ENCODE measurements at regions not wholly inside any gene's neighbourhood (a gene's known extent, or its start where the extent isn't known, plus 50 kb on each side); places are given as distances from the start of the nearest gene placed in this dataset.

DNA sequence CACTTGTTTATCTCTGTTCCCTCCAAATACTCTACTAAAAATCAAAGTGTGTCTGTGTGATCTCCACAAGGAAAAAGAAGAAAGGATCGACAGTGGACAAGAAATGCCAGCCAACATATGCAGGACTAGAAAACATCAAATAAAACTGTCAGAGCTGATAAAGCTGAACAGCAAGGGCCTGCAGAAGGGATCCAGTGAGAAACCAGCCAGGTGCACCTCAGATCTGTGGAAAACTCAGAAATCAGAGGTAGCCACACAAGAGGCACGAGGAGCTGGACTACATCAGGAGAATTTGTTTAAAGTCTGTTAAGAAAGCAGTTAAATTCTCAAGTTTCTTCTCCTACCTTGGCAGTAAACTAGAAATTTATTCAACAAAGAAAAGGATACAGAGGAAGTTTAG, 135.2 kb downstream of the SUCLG1 start:
- Histone ChIP-seq H3K4me3 (replicated peaks; ENCODE audit: low read depth, low read length) (no peak overlapping the region), H3K36me3 (ENCODE audit: control insufficient read depth, insufficient read depth, low read length) (no peaks in the 10 kb centered on the region), H3K27me3 (replicated peaks; ENCODE audit: control insufficient read depth, insufficient read depth, low read length) (no peaks in the 10 kb centered on the region)
- TF ChIP-seq, protein P1, sequence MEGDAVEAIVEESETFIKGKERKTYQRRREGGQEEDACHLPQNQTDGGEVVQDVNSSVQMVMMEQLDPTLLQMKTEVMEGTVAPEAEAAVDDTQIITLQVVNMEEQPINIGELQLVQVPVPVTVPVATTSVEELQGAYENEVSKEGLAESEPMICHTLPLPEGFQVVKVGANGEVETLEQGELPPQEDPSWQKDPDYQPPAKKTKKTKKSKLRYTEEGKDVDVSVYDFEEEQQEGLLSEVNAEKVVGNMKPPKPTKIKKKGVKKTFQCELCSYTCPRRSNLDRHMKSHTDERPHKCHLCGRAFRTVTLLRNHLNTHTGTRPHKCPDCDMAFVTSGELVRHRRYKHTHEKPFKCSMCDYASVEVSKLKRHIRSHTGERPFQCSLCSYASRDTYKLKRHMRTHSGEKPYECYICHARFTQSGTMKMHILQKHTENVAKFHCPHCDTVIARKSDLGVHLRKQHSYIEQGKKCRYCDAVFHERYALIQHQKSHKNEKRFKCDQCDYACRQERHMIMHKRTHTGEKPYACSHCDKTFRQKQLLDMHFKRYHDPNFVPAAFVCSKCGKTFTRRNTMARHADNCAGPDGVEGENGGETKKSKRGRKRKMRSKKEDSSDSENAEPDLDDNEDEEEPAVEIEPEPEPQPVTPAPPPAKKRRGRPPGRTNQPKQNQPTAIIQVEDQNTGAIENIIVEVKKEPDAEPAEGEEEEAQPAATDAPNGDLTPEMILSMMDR (IDR thresholded peaks at IDR 0.05; ENCODE audit: insufficient read depth, low read length, poor library complexity, severe bottlenecking): no peak
- DNase-seq (ENCODE audit: extremely low read depth, insufficient read length): no peak

GRCh38 chr2:84320940-84321339, 138.1 kb downstream of the SUCLG1 start:
- H3K27me3 ChIP-seq (replicated peaks; ENCODE audit: control insufficient read depth, insufficient read depth, low read length): no peaks in the 10 kb centered on the region
- TF ChIP-seq, protein P1 (IDR thresholded peaks at IDR 0.05; ENCODE audit: insufficient read depth, low read length, poor library complexity, severe bottlenecking): no peak
- no peak overlapping the region for H3K4me3 ChIP-seq (replicated peaks; ENCODE audit: low read depth, low read length)
- no peak for DNase-seq (ENCODE audit: extremely low read depth, insufficient read length)
- no peaks in the 10 kb centered on the region for H3K36me3 ChIP-seq (ENCODE audit: control insufficient read depth, insufficient read depth, low read length)

DNA sequence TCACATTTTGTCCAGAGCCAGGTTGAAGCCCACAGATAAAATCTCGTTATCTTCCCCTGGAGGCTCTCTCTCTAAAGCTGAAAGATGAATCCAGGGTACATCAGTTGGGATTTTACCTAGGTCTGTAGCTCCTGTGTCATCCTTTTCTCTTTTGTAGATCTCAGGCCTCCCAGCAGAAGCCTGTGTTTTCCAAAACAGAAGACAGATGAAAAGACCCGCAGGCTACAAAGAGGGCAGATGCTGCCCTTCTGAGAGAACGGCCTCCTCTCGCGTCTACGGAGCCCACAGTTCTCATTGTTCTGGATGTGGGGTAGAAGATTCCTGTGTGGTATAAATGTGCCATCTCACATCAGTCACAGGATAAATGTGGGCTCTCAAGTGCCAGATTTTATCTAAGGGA, 139.5 kb downstream of the SUCLG1 start:
- no peak for DNase-seq (ENCODE audit: extremely low read depth, insufficient read length)
- Histone ChIP-seq H3K4me3 (replicated peaks; ENCODE audit: low read depth, low read length) (no peak overlapping the region), H3K27me3 (replicated peaks; ENCODE audit: control insufficient read depth, insufficient read depth, low read length) (no peaks in the 10 kb centered on the region), H3K36me3 (ENCODE audit: control insufficient read depth, insufficient read depth, low read length) (no peaks in the 10 kb centered on the region)
- TF ChIP-seq, protein P1 (IDR thresholded peaks at IDR 0.05; ENCODE audit: insufficient read depth, low read length, poor library complexity, severe bottlenecking): no peak

GRCh38 chr2:84317135-84317534, 141.9 kb downstream of the SUCLG1 start:
- Histone ChIP-seq H3K27me3 (replicated peaks; ENCODE audit: control insufficient read depth, insufficient read depth, low read length) (no peaks in the 10 kb centered on the region), H3K36me3 (ENCODE audit: control insufficient read depth, insufficient read depth, low read length) (no peaks in the 10 kb centered on the region), H3K4me3 (replicated peaks; ENCODE audit: low read depth, low read length) (no peak overlapping the region)
- TF ChIP-seq, protein P1 (IDR thresholded peaks at IDR 0.05; ENCODE audit: insufficient read depth, low read length, poor library complexity, severe bottlenecking): no peak
- DNase-seq (ENCODE audit: extremely low read depth, insufficient read length): no peak

DNA sequence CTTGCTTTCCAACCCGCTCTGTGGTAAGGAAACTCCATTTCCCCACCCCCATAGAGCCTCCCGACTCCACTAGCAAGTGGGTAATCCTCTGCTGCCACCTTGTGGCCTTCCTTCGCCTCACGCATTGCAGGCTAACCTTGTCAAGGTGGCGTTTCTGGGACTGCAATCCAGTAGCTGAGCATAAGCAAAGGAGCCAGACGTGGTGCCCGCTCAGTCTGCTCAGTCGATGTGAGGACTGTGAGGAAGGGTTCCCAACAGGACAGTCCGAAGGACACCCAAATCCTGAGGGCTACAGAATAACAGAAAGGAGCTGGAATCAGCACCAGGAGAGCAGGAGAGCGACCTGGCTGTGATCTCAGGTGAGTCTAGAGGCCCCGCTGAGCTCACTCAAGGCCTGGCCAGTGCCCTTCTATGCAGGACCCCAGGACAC, 144.2 kb downstream of the SUCLG1 start:
- H3K4me3 ChIP-seq (replicated peaks; ENCODE audit: low read depth, low read length): no peak overlapping the region
- H3K36me3 ChIP-seq (ENCODE audit: control insufficient read depth, insufficient read depth, low read length): no peaks in the 10 kb centered on the region
- TF ChIP-seq, protein P1 (IDR thresholded peaks at IDR 0.05; ENCODE audit: insufficient read depth, low read length, poor library complexity, severe bottlenecking): peak; percentile 95
- peak; percentile 27 for DNase-seq (ENCODE audit: extremely low read depth, insufficient read length)
- no peaks in the 10 kb centered on the region for H3K27me3 ChIP-seq (replicated peaks; ENCODE audit: control insufficient read depth, insufficient read depth, low read length)

GRCh38 chr2:84314250-84314649, 144.8 kb downstream of the SUCLG1 start:
- no peaks in the 10 kb centered on the region for H3K27me3 ChIP-seq (replicated peaks; ENCODE audit: control insufficient read depth, insufficient read depth, low read length)
- TF ChIP-seq, protein P1 (IDR thresholded peaks at IDR 0.05; ENCODE audit: insufficient read depth, low read length, poor library complexity, severe bottlenecking): no peak
- no peaks in the 10 kb centered on the region for H3K36me3 ChIP-seq (ENCODE audit: control insufficient read depth, insufficient read depth, low read length)
- no peak for DNase-seq (ENCODE audit: extremely low read depth, insufficient read length)
- no peak overlapping the region for H3K4me3 ChIP-seq (replicated peaks; ENCODE audit: low read depth, low read length)
